Sciatic nerve (tissue), 2 donors: ENCODE measurements at regions not wholly inside any gene's neighbourhood (a gene's known extent, or its start where the extent isn't known, plus 50 kb on each side); places are given as distances from the start of the nearest gene placed in this dataset.

Source experiments
- ATAC-seq: fragments of 200-7000 bp; cut with Tn5 transposase; one replicate; pipeline ENCODE4 v1.9.1; 2020; ENCODE audit warnings: mild to moderate bottlenecking, moderate library complexity
- DNase-seq: peaks from one replicate; pipeline ENCODE4 v3.0.0-alpha.2; 2020; ENCODE audit warnings: low spot score
- intact Hi-C: fragments of 100-400 bp; cut with DNase I; formaldehyde crosslinking; loops from one replicate; pipeline ENCODE4 v1.14.2; 2022
- donor health status: DM: no; HTN: no; CAD: no.
- donor health status: DM: no; HTN: no; CAD: no.

DNA sequence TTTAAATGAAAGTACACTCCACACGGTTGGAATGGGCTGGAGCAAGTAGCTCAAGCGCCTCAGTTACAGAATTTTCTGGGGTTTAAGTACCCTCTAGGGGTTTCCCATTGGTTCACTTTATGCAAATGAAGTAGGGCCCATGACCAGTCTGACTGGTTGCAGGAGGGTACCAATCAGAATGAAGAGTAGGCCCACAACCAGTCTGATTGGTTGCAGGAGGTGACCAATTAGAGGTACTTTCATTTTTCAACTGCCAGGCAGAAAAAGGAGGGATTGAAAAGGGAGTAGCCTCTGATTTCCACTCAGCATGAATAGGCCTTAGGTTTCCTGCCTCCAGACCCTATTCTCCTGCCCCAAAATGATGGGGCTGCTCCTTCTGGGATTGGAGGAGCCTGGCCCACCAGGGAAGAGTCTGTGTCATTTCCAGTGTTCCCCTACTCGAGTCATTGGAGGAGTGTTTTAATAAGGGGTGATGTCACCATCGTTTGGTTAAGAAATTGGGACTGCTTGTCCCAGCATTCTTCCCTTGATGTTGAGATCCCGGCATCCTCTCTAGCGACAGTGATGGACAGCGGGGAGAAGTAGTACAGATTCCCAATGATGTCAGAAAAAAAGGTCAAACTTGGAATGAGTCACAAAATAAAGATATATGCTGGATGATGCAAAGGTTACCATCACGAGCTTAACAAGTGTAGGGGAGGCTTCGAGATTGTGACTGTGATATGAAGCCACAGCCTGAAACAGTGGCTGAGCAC, 210.4 kb downstream of the SH3BP4 start:
- intact Hi-C loops, result no loop called here
- ATAC-seq (no peak), DNase-seq (no peak)

DNA sequence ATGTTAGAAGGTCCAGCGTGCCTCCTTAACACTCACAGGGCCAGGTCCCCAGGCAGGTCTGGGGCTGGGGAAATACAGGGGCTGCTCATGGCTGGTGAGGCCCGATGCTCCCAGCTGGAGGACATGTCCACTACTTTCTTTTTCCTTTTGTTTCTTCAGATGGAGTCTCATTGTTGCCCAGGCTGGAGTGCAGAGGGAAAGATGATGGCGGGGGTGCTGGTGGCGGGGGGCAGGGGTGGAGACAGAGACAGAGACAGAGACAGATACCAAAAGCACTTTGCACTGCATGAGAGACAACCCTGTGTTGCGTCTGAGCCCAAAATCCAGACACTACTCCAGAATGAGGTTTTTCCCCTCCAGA, 211.0 kb downstream of the SH3BP4 start:
- ATAC-seq (no peak), DNase-seq (no peak)
- intact Hi-C loops, result no loop called here

DNA sequence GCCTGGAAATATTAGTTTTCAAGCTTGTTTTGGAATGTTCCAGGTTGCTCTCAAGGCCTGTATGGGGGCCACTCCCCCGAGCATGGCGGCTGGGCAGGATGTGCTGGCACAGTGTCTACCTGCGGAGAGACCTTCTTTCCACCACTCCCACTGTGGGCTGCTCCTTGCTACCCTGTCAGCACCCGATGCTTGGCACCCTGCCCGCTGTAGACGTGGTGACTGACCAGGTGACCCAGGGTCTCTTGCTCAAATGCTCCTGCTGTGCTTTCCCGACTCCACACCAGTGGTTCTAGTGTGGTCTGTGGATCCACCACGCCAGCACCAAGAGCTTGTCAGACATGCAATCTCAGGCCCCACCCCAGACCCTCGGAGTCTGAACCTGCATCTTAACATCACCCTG, 213.3 kb downstream of the SH3BP4 start:
- ATAC-seq, result no peak
- intact Hi-C loops, result no loop called here
- no peak for DNase-seq

DNA sequence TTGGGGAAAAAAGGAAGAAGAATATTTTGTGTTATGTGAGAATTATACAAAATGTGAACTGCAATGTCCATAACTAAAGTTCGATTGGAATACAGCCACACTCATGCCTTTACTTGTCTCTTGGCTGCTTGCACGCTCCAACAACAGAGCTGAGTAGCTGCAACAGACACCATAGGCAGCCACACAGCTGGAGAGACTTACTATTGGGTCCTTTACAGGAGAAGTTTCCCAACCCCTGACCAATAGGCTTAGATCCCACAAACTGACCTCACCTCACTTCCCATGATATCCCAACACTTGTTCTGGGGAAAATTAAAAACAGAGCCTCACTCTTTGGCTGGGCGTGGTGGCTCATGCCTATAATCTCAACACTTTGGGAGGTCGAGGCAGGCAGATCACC, 213.8 kb downstream of the SH3BP4 start:
- ATAC-seq (no peak), DNase-seq (no peak)
- intact Hi-C loops, result no loop called here

DNA sequence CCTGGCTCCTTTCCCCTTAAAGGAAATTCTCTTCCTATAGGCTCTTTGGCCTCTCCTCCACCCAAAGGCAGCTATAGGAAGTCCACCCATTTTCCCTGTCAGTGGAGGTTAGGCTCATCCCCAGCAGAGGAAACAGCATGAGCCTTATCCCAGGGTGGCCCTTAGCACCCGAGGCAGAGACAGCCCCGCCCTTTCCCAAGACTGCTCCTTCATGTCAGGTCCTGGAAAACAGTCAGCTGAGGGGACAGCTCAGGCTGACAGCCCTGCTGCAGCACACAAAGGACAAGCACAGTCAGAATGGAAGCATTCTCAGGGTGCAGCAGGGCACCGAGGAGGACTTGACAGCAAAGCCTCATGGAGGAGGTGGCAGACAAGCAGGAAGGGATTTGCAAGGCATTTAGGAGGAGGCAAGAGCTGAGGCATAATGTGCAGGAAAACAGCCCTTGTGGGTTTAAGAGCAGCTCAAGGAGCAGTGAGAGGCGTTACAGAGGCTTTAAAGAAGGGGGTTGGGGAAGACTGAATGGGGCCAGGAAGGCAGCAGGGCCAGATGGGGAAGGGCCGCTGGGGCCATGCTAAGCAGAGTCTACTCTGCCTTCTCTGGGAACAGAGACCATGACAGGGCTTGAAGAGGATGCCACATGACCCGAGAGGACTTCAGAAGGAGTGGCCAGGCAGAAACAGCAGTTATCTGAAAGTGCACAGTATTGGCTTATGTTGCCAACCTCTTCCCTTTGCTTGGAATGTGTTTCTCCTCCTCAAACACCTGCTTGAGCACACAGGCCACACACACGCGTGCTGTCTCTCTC, 216.6 kb downstream of the SH3BP4 start:
- no peak for DNase-seq
- no peak for ATAC-seq
- intact Hi-C loops, result no loop called here

DNA sequence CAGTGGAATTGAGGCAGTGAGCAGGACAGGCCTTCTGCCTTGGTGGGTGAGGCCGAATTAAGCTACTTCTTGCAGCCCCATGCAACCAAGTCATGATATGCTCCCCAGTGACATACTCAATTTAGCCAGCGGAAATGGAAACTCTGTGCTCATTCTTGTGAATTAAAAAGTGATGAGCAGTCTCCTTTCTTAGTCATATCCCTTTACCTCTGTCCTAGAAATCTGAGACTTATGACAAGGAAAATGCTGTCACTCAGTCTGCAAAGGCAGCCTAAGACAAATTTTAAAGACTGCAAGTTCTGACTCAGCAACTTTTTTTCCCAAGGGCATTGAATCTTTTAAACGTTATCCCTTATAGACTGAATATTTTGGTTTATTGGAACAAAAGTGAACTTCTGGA, 218.2 kb downstream of the SH3BP4 start:
- DNase-seq (no peak), ATAC-seq (no peak)
- intact Hi-C loops, result no loop called here

DNA sequence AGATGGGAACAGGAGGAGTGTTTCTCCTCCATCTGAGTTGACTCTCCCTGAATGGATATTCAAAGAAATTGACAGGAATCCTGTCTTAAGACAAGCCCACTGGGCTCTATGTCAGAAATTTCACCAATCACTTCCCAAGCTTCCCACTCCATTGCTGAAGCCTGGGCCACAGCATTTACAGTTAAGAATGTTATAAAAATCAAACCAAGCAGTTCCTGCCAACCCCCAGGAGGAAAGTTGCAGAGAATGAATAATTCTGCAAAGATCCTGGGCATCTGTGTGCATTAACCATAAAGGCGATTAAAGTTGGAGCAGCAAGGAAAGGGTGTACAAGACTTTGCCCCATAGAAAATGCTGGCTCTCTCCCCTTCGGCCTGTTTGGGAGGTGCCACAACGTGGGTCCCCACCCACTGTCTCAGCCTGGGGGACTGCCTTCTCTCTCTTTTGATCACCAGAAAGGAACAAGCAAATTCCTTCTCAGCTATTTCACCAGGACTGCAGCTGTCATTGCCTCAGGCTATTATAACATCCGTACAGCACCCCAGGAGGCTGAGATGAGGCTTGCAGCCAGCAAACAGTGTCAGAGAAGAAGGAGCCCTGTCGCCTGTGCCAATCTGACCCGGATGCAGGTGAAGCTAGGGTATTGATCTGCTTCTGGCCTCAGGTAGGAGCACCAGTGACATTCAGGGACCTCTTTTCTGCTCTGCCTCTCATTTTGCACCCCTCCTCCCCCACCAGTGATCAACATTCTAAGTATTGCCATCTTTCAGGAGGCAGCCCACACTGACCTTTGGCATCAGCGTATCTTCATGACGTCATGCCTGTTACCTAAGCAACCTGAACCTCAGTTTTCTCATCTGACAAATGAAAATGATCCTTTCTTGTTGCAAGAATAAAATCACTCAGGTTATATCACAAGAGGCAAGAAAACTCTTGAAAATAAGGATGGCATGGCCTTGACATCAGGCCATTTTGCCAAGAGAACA, 219.0 kb downstream of the SH3BP4 start:
- ATAC-seq (peak; percentile 72), DNase-seq (no peak)
- intact Hi-C loops, result no loop called here

DNA sequence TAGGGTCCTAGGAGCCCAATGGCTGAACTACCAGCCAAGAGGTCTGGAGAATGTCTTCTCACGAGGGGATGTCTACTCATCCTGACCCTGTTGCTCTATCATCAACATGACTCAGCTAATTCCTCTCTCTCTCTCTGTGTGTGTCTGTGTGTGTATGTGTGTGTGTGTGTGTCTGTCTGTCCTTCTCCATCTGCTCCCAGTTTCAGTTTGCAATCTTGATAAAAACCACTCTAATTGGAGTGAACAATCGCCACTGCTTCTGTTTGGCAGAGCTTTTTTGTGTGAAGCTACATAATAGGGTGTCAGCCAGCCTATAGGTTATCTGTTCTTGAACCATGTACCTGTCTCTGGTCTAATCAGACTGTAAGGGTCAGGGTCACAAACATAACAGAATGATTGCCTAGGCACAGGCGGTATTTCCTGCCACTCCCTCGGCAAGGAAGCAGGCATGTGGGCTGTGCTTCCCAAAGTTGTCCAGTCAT, 219.8 kb downstream of the SH3BP4 start:
- intact Hi-C loops, result no loop called here
- DNase-seq, result no peak
- ATAC-seq, result no peak

DNA sequence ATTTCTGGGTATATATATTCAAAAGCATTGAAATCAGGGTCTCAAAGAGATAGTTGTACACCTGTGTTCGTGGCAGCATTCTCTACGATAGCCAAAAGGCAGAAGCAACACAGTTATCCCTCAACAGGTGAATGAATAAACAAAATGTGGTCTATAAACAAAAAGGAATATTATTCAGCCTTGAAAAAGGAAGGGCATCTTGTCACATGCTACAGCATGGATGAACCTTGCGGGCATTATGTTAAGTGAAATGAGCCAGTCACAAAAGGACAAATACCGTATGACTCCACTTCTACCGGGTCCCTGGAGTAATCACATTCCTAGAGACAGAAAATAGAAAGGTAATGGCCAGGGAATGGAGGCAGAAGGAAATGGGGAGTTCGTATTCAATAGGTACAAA, 228.8 kb downstream of the SH3BP4 start:
- DNase-seq (no peak), ATAC-seq (no peak)

DNA sequence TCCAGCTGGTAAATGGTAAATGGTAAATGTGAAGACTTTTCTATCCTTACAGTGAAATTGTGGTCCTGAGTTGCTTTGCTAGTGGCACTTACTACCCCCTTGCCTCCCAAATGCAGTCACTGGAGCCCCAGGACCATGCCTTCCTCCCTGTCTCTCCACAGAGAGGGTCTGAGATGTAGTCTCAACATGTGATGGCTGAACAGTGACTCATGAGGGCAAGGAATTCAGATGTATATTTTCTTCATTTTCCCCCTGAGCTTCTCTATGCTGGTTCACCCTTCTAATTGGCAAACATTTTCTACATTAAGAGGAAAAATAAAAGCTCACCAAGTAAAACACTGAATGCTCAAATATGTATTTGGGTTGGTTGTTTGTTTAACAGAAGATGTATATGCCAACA, 232.0 kb downstream of the SH3BP4 start:
- intact Hi-C loops, result loop anchor here (10.0 kb wide), 1 partner anchor 819 kb away; no protein-coding TSS in a partner anchor
- DNase-seq, result no peak
- ATAC-seq, result no peak

More for the DNA sequence above, 228.8 kb downstream of the SH3BP4 start:
- intact Hi-C loops, result loop anchor here (10.0 kb wide), 1 partner anchor 816 kb away; no protein-coding TSS in a partner anchor

DNA sequence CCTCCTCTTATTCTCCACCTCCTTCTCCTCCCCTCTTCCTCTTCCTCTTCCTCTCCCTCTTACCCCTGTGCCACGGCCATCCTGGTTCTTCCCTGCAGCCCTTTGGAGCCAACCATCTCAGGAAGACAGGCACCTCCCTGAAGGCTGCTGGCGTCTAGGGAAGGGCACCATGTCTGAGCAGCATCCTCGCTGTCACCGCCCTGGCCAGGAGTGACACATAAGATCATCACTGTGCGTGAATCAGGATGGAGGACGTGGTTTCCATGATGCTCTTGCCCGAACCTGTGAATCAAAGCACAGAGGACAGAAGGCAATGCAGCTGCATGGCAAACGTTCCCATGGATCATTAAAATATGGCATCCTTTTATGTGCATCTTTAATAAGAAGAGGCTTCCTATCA, 236.0 kb downstream of the SH3BP4 start:
- ATAC-seq (no peak), DNase-seq (no peak)
- intact Hi-C loops, result loop anchor here (10.0 kb wide), 1 partner anchor 823 kb away; no protein-coding TSS in a partner anchor

DNA sequence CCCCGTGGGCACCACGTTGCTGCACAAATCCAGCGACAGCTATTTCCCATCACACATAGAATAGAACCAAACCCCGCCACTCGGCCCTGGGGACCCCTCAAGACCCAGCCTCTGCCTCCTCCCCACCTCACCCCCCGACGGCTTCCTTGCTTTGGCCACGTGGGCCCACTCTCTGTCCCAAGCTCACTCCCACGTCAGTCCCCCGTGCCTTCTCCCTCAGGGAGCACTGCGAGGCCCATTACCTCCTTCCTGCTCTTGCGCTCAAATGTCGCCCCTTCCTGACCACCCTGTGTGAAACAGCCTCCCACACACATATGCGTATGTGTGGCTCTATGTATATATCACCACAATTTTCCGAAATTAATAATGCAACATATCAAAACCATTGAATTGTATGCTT, 239.7 kb downstream of the SH3BP4 start:
- no peak for DNase-seq
- ATAC-seq, result peak; percentile 42
- intact Hi-C loops, result no loop called here

DNA sequence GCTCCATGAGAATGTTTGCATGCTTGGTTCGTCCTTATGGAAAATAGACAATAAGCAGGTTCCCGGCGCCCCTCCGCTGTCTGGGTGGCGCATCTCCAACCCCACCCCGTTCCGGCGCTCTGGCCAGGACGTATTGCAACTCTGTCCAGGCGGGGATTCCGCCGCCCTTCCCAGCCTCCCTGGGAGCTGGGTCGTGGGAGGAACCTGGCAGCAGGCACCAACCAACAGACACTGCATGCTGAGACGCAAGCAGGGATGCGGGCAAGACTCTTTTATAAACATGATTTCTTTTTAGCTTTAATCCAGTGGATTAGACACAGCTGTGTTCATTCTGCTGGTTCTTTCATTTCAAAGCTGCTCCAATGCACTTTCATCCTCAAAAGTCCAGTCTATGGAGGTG, 240.2 kb downstream of the SH3BP4 start:
- peak; percentile 75 for ATAC-seq
- intact Hi-C loops, result no loop called here
- no peak for DNase-seq

DNA sequence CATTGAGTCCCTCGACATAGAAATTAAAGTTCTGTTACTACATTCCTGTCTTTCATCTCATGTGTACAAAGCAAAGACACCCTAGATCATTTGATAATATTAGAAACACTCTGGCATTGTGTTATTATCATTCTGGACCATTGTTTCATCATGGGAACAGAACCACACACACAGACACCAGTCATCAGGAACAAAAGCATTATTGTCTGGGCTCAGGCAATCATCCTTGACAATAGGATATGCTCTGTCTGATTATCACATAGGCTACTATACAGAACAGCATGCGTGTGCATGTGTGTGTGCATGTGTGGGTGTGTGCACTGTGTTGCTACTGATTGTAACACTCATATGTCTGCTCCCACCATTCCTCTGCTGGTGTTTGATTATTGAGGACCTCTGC, 242.5 kb downstream of the SH3BP4 start:
- intact Hi-C loops, result no loop called here
- ATAC-seq (no peak), DNase-seq (no peak)

DNA sequence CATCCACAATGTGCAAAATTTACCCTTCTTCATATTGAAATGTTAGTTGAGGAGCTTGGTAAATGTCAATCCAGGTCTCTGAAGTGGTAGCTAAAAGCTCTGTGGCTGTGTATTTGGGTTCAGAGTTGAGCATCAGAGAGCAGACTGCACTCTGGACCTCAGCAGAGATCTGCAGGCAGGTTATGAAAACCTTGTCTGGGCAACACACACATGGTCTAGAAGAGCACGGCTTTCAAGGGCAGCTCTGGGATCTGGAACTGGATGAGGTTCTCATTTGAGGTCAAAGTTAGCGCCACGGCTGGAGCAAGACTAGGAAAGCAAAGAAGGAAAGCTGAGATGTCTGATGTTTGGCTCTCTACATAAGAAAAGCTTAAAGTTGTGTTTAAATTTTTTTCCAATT, 243.0 kb downstream of the SH3BP4 start:
- intact Hi-C loops, result no loop called here
- no peak for DNase-seq
- no peak for ATAC-seq

DNA sequence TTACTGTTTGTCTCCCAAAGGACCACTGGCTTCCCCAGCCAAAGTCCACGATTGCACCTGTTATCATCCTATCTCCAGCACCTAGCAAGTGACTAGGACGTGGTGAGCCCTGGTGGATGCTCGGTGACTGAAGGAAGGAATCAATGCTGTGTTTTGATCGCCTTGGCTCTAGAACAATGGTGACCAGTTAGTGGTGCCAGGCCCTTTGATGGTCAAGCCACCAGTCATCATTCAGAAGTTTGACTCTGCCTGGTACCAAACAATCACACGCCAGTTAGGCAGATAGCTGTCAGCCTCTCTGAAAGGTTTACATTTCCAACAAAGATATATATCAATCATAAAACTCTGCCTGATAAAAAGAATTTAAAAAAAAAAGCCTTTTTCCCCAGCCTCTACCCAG, 244.1 kb downstream of the SH3BP4 start:
- ATAC-seq (no peak), DNase-seq (no peak)
- intact Hi-C loops, result no loop called here

DNA sequence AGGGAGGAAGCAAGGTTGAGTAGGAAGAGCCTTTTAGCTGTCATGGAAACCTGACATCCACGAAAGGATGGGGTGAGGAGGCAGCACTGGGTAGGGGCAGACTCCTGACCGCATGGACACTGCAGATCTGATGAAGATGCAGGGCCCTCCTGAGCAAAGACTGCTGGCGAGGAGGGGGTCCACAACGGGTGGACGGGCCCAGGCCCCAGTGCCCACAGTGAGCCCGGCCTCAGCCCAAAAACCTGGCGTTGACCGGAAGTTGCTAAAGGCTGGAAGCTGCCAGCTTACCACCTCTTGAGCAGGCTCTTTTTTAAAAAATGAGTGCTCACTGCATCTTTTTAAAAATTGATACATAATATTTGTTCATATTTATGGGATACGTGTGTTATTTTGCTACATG, 247.3 kb downstream of the SH3BP4 start:
- intact Hi-C loops, result no loop called here
- DNase-seq (no peak), ATAC-seq (no peak)

DNA sequence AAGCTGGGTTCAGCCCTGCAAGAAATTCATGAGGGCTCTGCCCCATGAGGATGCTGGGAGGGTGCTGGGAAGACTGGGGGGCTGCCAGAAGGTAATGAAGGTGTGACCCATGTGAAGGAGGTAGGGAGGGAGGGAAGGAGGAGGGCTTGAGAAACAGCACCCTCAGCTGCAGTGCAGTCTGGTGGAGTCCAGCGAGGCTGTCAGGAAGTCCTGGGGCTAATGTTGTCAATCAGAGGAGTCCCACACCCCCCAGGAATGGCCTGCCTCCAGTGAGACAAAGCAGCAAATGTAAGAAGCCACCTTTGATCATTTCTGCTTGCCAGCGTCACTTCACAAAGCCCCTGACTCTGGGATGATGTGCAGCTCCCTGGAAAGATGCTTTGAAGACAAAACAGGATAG, 248.4 kb downstream of the SH3BP4 start:
- no peak for ATAC-seq
- no peak for DNase-seq
- intact Hi-C loops, result no loop called here

DNA sequence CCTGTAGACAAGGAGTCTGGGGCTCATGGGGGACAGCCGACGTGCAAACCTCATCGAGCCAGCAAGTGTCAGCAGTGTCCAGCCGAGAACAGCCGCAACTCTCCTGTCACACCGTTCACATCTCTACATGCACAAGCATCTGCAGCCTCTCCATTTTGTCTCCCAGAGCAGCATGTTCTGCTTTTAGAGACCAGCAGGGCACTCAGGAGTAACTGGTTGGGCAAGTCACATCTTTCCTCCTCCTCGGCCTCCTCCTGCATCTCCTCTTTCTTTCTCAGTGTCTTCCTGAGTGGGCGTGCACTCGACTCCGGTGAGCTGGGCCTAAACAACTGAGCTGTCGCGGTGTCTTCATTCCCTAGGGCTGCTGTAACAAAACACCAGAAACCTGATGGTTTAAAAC, 249.9 kb downstream of the SH3BP4 start:
- no peak for ATAC-seq
- intact Hi-C loops, result no loop called here

More for the DNA sequence above, 249.9 kb downstream of the SH3BP4 start:
- DNase-seq, result no peak
